HepG2 (cell line): ENCODE measurements at regions not wholly inside any gene's neighbourhood (a gene's known extent, or its start where the extent isn't known, plus 50 kb on each side); places are given as distances from the start of the nearest gene placed in this dataset.

Experiments
- ATF7 ChIP-seq, 2 experiments: fragments of 450-650 bp in 1 of 2; sonication (generic) in 1 of 2; formaldehyde crosslinking in 1 of 2; IDR thresholded peaks; 2 replicates each; pipeline versions ENCODE4 v1.4.0 to v1.6.1; 2016 to 2020; ENCODE audit warnings: antibody characterized with exemption in 1 of 2, mild to moderate bottlenecking in 1 of 2, missing genetic modification reagents in 1 of 2
- CSRNP2 ChIP-seq: sonication (generic); formaldehyde crosslinking; conservative IDR thresholded peaks from 2 replicates; pipeline ENCODE4 v1.8.0; 2022; ENCODE audit warnings: low read depth, missing genetic modification reagents
- EZH2 ChIP-seq: conservative IDR thresholded peaks from 2 replicates; pipeline ENCODE4 v1.6.1; 2012; ENCODE audit warnings: mild to moderate bottlenecking, low read depth, low read length, moderate library complexity
- KLF16 ChIP-seq, 2 experiments: sonication (generic) in 1 of 2; formaldehyde crosslinking in 1 of 2; IDR thresholded peaks; 2 replicates each; pipeline versions ENCODE4 v1.6.1 to v1.8.0; 2016 to 2023; ENCODE audit warnings: missing genetic modification reagents in 2 of 2, missing compliant biosample characterization in 1 of 2
- MZF1 ChIP-seq: sonication (generic); formaldehyde crosslinking; IDR thresholded peaks from 2 replicates; pipeline ENCODE4 v1.8.1; 2023; ENCODE audit warnings: mild to moderate bottlenecking, missing genetic modification reagents, borderline replicate concordance
- NFYC ChIP-seq: IDR thresholded peaks from 2 replicates; pipeline ENCODE4 v1.6.1; 2016; ENCODE audit warnings: missing genetic modification reagents, missing compliant biosample characterization
- NR2F1 ChIP-seq, 2 experiments: fragments of 450-650 bp in 1 of 2; formaldehyde crosslinking in 1 of 2; IDR thresholded peaks; 2 replicates each; pipeline versions ENCODE4 v1.5.0 to v1.6.1; 2016 to 2020; ENCODE audit warnings: mild to moderate bottlenecking in 1 of 2, missing compliant biosample characterization in 1 of 2, missing genetic modification reagents in 1 of 2, moderate library complexity in 1 of 2
- POLR2G ChIP-seq: fragments of 200-400 bp; formaldehyde crosslinking; IDR thresholded peaks from 2 replicates; pipeline ENCODE4 v1.6.1; 2018; ENCODE audit warnings: mild to moderate bottlenecking, low read depth, low read length, moderate library complexity
- REST ChIP-seq, 2 experiments: IDR thresholded peaks; 2 replicates each; pipeline ENCODE4 v1.6.1; 2011 to 2012; ENCODE audit warnings: low read length in 2 of 2, borderline replicate concordance in 1 of 2, low read depth in 1 of 2, mild to moderate bottlenecking in 1 of 2, moderate library complexity in 1 of 2
- STAG1 ChIP-seq: sonication (generic); formaldehyde crosslinking; IDR thresholded peaks from 2 replicates; pipeline ENCODE4 v1.4.0; 2020; ENCODE audit warnings: missing genetic modification reagents
- ZBTB21 ChIP-seq: sonication (generic); formaldehyde crosslinking; IDR thresholded peaks from 2 replicates; pipeline ENCODE4 v1.4.0; 2020; ENCODE audit warnings: missing genetic modification reagents
- ZNF282 ChIP-seq: fragments of 450-650 bp; IDR thresholded peaks from 2 replicates; pipeline ENCODE4 v1.6.1; 2018; ENCODE audit not compliant: partially characterized antibody
- ZNF562 ChIP-seq: sonication (generic); formaldehyde crosslinking; IDR thresholded peaks from 2 replicates; pipeline ENCODE4 v1.8.0; 2022; ENCODE audit warnings: missing genetic modification reagents, borderline replicate concordance
- ZNF607 ChIP-seq: sonication (generic); formaldehyde crosslinking; IDR thresholded peaks from 2 replicates; pipeline ENCODE4 v1.5.1; 2020; ENCODE audit warnings: missing genetic modification reagents, mild to moderate bottlenecking, borderline replicate concordance

GRCh38 chr6:79135973-79136470 lies 58.0 kb upstream of the PHIP start:
- no peak for TF ChIP-seq NFYC (CRISPR knock-in tag)
- TF ChIP-seq ZBTB21 (CRISPR knock-in tag) = no peak
- TF ChIP-seq EZH2 = no peak
- TF ChIP-seq REST (IDR thresholded peaks at IDR 0.05; ENCODE audit: borderline replicate concordance in 1 of 2, low read depth in 1 of 2, low read length in 2 of 2) = no peak
- no peak for TF ChIP-seq ATF7 (IDR thresholded peaks at IDR 0.05)
- no peak for TF ChIP-seq ATF7 (CRISPR knock-in tag; IDR thresholded peaks at IDR 0.05)
- TF ChIP-seq ZNF607 = no peak
- TF ChIP-seq STAG1 (CRISPR knock-in tag) = no peak
- TF ChIP-seq POLR2G = no peak
- no peak for TF ChIP-seq ZNF282
- TF ChIP-seq KLF16 (CRISPR knock-in tag; IDR thresholded peaks at IDR 0.05) = no peak
- no peak for TF ChIP-seq MZF1 (CRISPR knock-in tag)
- no peak for TF ChIP-seq NR2F1 (CRISPR knock-in tag; IDR thresholded peaks at IDR 0.05)
- no peak for TF ChIP-seq ZNF562 (CRISPR knock-in tag)
- TF ChIP-seq CSRNP2 (CRISPR knock-in tag) = no peak
